DND-41 (cell line): ENCODE measurements at regions not wholly inside any gene's neighbourhood (a gene's known extent, or its start where the extent isn't known, plus 50 kb on each side); places are given as distances from the start of the nearest gene placed in this dataset.

ENCODE experiments used
- ATAC-seq: fragments of 200-7000 bp; cut with Tn5 transposase; 3 replicates; pipeline ENCODE4 v1.9.1; 2021; ENCODE audit warnings: low read depth; ENCODE audit not compliant: insufficient read depth
- DNase-seq: peaks from one replicate; pipeline ENCODE4 v3.0.0-alpha.2; 2020
- H2AFZ ChIP-seq: 2 replicates; pipeline ENCODE4 v1.6.0; 2012; ENCODE audit warnings: low read depth, low read length
- H3K27ac ChIP-seq: 2 replicates; pipeline ENCODE4 v1.5.1; 2012; ENCODE audit warnings: low read length, inconsistent platforms
- H3K27me3 ChIP-seq: fragments of 200-600 bp; sonication (generic); 2 replicates; pipeline ENCODE4 v1.6.0; 2012; ENCODE audit warnings: low read length, mild to moderate bottlenecking, inconsistent platforms; ENCODE audit not compliant: insufficient read depth, poor library complexity
- H3K36me3 ChIP-seq: 2 replicates; pipeline ENCODE4 v1.5.1; 2012; ENCODE audit warnings: low read length, inconsistent platforms; ENCODE audit not compliant: insufficient read depth
- H3K4me1 ChIP-seq: 2 replicates; pipeline ENCODE4 v1.5.1; 2012; ENCODE audit warnings: mild to moderate bottlenecking, low read length; ENCODE audit not compliant: insufficient read depth
- H3K4me2 ChIP-seq: 2 replicates; pipeline ENCODE4 v1.6.0; 2012; ENCODE audit warnings: mild to moderate bottlenecking, moderate library complexity, low read length, inconsistent platforms; ENCODE audit not compliant: insufficient read depth
- H3K4me3 ChIP-seq, 2 experiments: fragments of 200-600 bp in 1 of 2; shearing (Covaris generic) in 1 of 2; 2 replicates each; pipeline ENCODE4 v1.5.1; 2012 to 2016; ENCODE audit warnings: inconsistent platforms in 2 of 2, low read length in 2 of 2, mild to moderate bottlenecking in 2 of 2, low read depth in 1 of 2, moderate library complexity in 1 of 2
- H3K79me2 ChIP-seq: 2 replicates; pipeline ENCODE4 v1.6.0; 2012; ENCODE audit warnings: low read length, inconsistent platforms; ENCODE audit not compliant: insufficient read depth
- H3K9ac ChIP-seq: 2 replicates; pipeline ENCODE4 v1.6.0; 2012; ENCODE audit warnings: low read depth, mild to moderate bottlenecking, inconsistent platforms, low read length, moderate library complexity
- H3K9me3 ChIP-seq: 2 replicates; pipeline ENCODE4 v1.5.1; 2012; ENCODE audit warnings: low read length, moderate library complexity, mild to moderate bottlenecking, inconsistent platforms; ENCODE audit not compliant: insufficient read depth, severe bottlenecking
- H4K20me1 ChIP-seq: 2 replicates; pipeline ENCODE4 v1.6.0; 2012; ENCODE audit warnings: low read length; ENCODE audit not compliant: insufficient read depth
- CTCF ChIP-seq: IDR thresholded peaks from 2 replicates; pipeline ENCODE4 v1.5.1; 2012; ENCODE audit warnings: borderline replicate concordance, low read length, moderate library complexity, mild to moderate bottlenecking; ENCODE audit not compliant: poor library complexity, severe bottlenecking; ENCODE audit errors: extremely low read depth
- EZH2 ChIP-seq: IDR thresholded peaks from 3 replicates; pipeline ENCODE4 v1.6.1; 2012; ENCODE audit warnings: borderline replicate concordance, low read depth, mild to moderate bottlenecking, moderate library complexity, low read length, inconsistent platforms; ENCODE audit not compliant: severe bottlenecking

- Histone ChIP-seq H2AFZ (no peak overlapping the region), H3K9ac (no peak overlapping the region), H3K4me3 (no peak overlapping the region), H3K27ac (no peak overlapping the region), H3K79me2 (no peaks in the 10 kb centered on the region), H3K4me1 (no peaks in the 10 kb centered on the region), H3K4me2 (no peak overlapping the region), H3K9me3 (no peaks in the 10 kb centered on the region), H4K20me1 (no peaks in the 10 kb centered on the region), H3K27me3 (no peaks in the 10 kb centered on the region), H3K36me3 (no peaks in the 10 kb centered on the region)
- ATAC-seq (no peak), DNase-seq (no peak)
- TF ChIP-seq EZH2 = no peak
- no peak for TF ChIP-seq CTCF
Measured at GRCh38 chr7:47207956-47208355, 374.0 kb downstream of the TNS3 start.

- ATAC-seq = no peak
- H2AFZ ChIP-seq = no peak overlapping the region
- no peaks in the 10 kb centered on the region for H3K27me3 ChIP-seq
Measured at GRCh38 chr7:47204709-47205108, 377.2 kb downstream of the TNS3 start.

GRCh38 chr7:47202146-47202783 is 379.6 kb downstream of the TNS3 start:
- no peak for TF ChIP-seq CTCF
- TF ChIP-seq EZH2 = no peak
- H2AFZ ChIP-seq = no peak overlapping the region
- no peak for ATAC-seq

More at GRCh38 chr7:47204709-47205108, 377.2 kb downstream of the TNS3 start:
- H3K4me2 ChIP-seq = no peak overlapping the region
- no peaks in the 10 kb centered on the region for H4K20me1 ChIP-seq
- H3K27ac ChIP-seq = no peak overlapping the region
- no peaks in the 10 kb centered on the region for H3K9me3 ChIP-seq
- TF ChIP-seq EZH2 (no peak), CTCF (no peak)
- H3K4me3 ChIP-seq = no peak overlapping the region
- DNase-seq = no peak
- H3K36me3 ChIP-seq = no peaks in the 10 kb centered on the region
- no peak overlapping the region for H3K9ac ChIP-seq
- no peaks in the 10 kb centered on the region for H3K79me2 ChIP-seq
- no peaks in the 10 kb centered on the region for H3K4me1 ChIP-seq

GRCh38 chr7:47198159-47198558 is 383.8 kb downstream of the TNS3 start:
- Histone ChIP-seq H2AFZ (no peak overlapping the region), H3K27ac (no peak overlapping the region), H3K4me1 (no peaks in the 10 kb centered on the region), H3K4me2 (no peak overlapping the region), H4K20me1 (no peaks in the 10 kb centered on the region), H3K4me3 (no peak overlapping the region), H3K9ac (no peak overlapping the region), H3K79me2 (no peaks in the 10 kb centered on the region), H3K27me3 (no peaks in the 10 kb centered on the region), H3K36me3 (no peaks in the 10 kb centered on the region), H3K9me3 (no peaks in the 10 kb centered on the region)
- TF ChIP-seq CTCF = no peak
- no peak for TF ChIP-seq EZH2
- ATAC-seq (no peak), DNase-seq (no peak)

More at GRCh38 chr7:47202146-47202783, 379.6 kb downstream of the TNS3 start:
- Histone ChIP-seq H3K4me1 (no peaks in the 10 kb centered on the region), H3K36me3 (no peaks in the 10 kb centered on the region), H3K9ac (no peak overlapping the region), H3K4me3 (no peak overlapping the region), H3K27ac (no peak overlapping the region), H4K20me1 (no peaks in the 10 kb centered on the region), H3K79me2 (no peaks in the 10 kb centered on the region), H3K27me3 (no peaks in the 10 kb centered on the region), H3K9me3 (no peaks in the 10 kb centered on the region), H3K4me2 (no peak overlapping the region)
- DNase-seq = no peak
